T-helper 2 cell treated with Interferon-gamma antibody and Interleukin-4, amounts not matched to agents 5 μg/mL and 100 μg/mL, for 36 hours (primary cell): ENCODE measurements at regions not wholly inside any gene's neighbourhood (a gene's known extent, or its start where the extent isn't known, plus 50 kb on each side); places are given as distances from the start of the nearest gene placed in this dataset.
"Not testable (repeated sequence)": the region's sequence is repeated elsewhere in the genome, so short reads cannot be mapped to it uniquely, and the experiment has no call there.

Source experiments
- DNase-seq: peaks from one replicate; pipeline ENCODE4 v3.0.0; 2021; ENCODE audit warnings: low spot score
- H3K27ac Mint-ChIP-seq: one replicate; pipeline ENCODE4 v1.8.0; 2021; ENCODE audit warnings: mild to moderate bottlenecking, mixed read lengths
- H3K27me3 Mint-ChIP-seq: one replicate; pipeline ENCODE4 v1.8.0; 2021; ENCODE audit warnings: low read depth, mixed read lengths
- H3K36me3 Mint-ChIP-seq: one replicate; pipeline ENCODE4 v1.8.0; 2021; ENCODE audit warnings: low read depth, mixed read lengths
- H3K4me1 Mint-ChIP-seq: one replicate; pipeline ENCODE4 v1.8.0; 2021; ENCODE audit warnings: low read depth, mixed read lengths
- H3K4me3 Mint-ChIP-seq: one replicate; pipeline ENCODE4 v1.8.0; 2022; ENCODE audit warnings: mild to moderate bottlenecking, moderate library complexity, mixed read lengths
- H3K9me3 Mint-ChIP-seq: one replicate; pipeline ENCODE4 v1.8.0; 2021; ENCODE audit warnings: mixed read lengths

- Mint-ChIP-seq H3K27ac (peak overlapping the region; percentile 39), H3K4me3 (peak overlapping the region; percentile 83), H3K9me3 (no peaks in the 10 kb centered on the region), H3K4me1 (peaks cover 16% of the 10 kb centered on the region), H3K36me3 (no peaks in the 10 kb centered on the region), H3K27me3 (peaks cover 8% of the 10 kb centered on the region)
- peak; percentile 17 for DNase-seq
These were observed 123.7 kb downstream of the MPP7 start for GRCh38 chr10:28179006-28179742.

DNA sequence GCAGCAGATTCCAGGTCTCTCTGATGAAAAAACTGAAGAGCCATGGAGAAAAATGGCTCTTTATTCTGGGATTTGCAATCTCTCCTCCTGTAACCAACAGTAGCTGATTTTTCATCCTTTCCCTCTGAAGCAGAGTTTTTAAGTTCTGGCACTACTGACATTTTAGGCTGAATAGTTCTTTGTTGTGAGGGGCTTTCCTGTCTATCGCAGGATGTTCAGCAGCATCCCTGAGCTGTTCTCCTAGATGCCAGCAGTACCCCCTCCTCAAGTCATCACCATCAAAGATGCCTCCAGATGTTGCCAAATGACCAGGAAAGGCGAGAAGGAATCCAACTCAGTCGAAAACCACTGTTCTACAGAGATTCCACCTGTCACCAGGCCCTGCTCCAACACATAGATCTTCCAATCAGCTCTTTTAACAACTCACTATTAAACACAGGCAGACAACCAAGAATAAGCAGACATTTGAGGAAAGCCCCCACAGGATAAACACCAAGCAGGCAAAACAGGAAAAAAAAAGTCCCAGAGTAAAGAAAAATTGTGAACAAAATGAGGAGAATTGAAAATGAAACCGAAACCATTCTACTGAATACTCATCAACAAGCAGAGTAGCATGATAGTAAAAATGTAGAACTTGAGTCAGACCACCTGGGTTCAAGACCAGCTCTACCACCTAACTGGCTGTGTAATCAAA lies 124.8 kb downstream of the MPP7 start:
- H3K9me3 Mint-ChIP-seq: no peaks in the 10 kb centered on the region
- peaks cover 8% of the 10 kb centered on the region for H3K27me3 Mint-ChIP-seq
- H3K4me1 Mint-ChIP-seq: peaks cover 16% of the 10 kb centered on the region
- DNase-seq: no peak
- H3K27ac Mint-ChIP-seq: peak overlapping the region; percentile 83
- H3K4me3 Mint-ChIP-seq: peak overlapping the region; percentile 83
- no peaks in the 10 kb centered on the region for H3K36me3 Mint-ChIP-seq

DNA sequence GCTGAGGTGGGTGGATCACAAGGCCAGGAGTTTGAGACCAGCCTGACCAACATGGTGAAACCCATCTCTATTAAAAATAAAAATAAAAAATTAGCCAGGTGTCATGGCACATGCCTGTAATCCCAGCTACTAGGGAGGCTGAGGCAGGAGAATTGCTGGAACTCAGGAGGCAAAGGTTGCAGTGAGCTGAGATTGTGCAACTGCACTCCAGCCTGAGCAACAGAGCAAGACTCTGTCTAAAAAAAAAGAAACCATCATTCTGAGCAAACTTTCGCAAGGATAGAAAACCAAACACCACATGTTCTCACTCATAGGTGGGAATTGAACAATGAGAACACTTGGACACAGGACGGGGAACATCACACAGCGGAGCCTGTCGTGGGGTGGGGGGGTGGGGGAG lies 126.4 kb downstream of the MPP7 start:
- not testable (repeated sequence) for H3K36me3 Mint-ChIP-seq, DNase-seq, H3K4me3 Mint-ChIP-seq, H3K27me3 Mint-ChIP-seq, H3K27ac Mint-ChIP-seq, H3K9me3 Mint-ChIP-seq
- peaks cover 16% of the 10 kb centered on the region for H3K4me1 Mint-ChIP-seq

DNA sequence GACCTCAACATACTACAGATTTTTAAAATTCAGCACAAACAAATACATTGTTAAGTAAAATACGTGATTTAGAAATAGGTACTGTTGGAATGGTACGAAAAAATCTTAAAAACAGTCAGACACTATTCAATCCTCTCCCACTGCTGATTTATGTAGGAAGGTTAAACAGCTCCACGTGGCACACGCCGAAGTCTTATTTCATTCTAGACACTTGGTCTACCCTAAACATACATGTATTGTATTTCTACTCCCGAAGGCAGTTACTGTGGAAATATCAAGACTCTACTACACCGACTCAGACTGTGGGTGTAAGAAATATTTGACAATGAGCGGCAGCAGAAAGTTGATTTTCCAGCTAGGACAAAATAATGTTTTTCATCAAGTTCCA lies 130.6 kb downstream of the MPP7 start:
- no peak overlapping the region for H3K27ac Mint-ChIP-seq
- no peaks in the 10 kb centered on the region for H3K36me3 Mint-ChIP-seq
- H3K4me3 Mint-ChIP-seq: no peak overlapping the region
- no peaks in the 10 kb centered on the region for H3K9me3 Mint-ChIP-seq
- H3K27me3 Mint-ChIP-seq: peaks cover 2% of the 10 kb centered on the region
- H3K4me1 Mint-ChIP-seq: peaks cover 2% of the 10 kb centered on the region
- DNase-seq: no peak

DNA sequence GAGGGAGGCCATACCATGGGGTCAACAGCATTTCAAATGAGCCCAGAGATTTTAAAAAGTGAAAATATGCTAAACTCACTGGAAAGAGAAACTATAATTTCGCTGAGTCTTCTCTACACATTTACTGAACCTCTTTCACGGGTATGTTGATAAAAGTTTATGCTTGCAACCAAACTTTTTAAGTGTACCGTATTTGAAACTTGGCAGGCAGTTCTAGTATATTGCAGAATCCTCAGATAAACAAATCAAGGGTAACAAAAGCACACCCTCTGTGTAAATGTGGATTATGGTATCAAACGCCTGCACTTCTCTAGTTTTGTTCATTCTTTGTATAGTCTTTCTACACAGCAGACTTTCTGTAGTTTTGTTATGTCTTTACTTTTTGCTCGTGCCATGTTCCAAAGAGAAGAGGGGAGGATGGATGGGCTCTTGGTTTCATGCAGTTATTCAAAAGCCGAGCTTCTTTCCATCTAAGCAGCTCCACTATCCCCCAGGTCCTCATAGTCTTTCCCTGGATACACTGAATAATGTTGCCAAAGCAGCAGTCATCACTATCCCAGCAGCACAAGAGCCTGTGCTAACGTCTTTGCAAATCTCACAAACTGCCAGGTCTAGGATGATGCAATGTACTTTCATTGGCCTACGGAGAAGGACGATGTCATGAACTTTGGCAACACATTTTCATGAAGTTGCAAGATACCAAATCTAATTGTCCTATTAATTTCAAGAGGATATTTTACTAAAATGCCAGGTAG lies 131.2 kb downstream of the MPP7 start:
- Mint-ChIP-seq H3K4me3 (no peak overlapping the region), H3K36me3 (no peaks in the 10 kb centered on the region)
- DNase-seq: no peak

GRCh38 chr10:28169525-28169924 lies 133.3 kb downstream of the MPP7 start:
- Mint-ChIP-seq H3K4me3 (no peak overlapping the region), H3K4me1 (no peaks in the 10 kb centered on the region), H3K9me3 (no peaks in the 10 kb centered on the region), H3K27ac (no peak overlapping the region), H3K27me3 (peaks cover 2% of the 10 kb centered on the region), H3K36me3 (no peaks in the 10 kb centered on the region)
- no peak for DNase-seq

More for the DNA sequence above, 131.2 kb downstream of the MPP7 start:
- Mint-ChIP-seq H3K27me3 (peaks cover 2% of the 10 kb centered on the region), H3K9me3 (no peaks in the 10 kb centered on the region), H3K4me1 (peaks cover 2% of the 10 kb centered on the region), H3K27ac (no peak overlapping the region)

DNA sequence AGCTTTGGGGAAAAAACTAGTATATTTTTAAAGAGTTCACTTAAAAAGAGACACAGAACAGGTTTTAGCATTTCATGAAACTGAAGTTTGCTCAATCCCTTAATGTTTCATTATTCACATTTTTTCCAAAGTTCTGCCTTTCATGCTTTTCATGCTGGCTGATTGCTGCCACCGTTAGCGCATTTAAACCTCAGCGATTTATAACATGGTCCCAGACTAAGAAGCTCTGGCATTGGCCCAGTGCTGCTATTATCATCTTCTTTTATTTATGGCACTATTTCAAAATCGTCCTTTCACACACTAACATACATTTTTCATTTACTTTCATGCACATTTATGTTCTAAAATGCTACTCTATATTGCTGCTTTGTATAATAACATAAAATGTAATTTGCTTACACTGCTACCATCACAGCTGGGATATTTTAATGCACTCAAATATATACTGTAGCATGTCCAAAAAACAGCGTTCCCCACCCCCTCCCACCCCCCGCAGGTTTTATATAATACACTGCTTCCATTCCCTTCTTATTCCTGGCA lies 141.9 kb downstream of the MPP7 start:
- Mint-ChIP-seq H3K27me3 (no peaks in the 10 kb centered on the region), H3K4me1 (no peaks in the 10 kb centered on the region), H3K4me3 (no peak overlapping the region), H3K9me3 (no peaks in the 10 kb centered on the region), H3K27ac (no peak overlapping the region), H3K36me3 (no peaks in the 10 kb centered on the region)
- DNase-seq: no peak

GRCh38 chr10:28157379-28157778 lies 145.5 kb downstream of the MPP7 start:
- H3K27me3 Mint-ChIP-seq: no peaks in the 10 kb centered on the region
- H3K9me3 Mint-ChIP-seq: no peaks in the 10 kb centered on the region
- H3K4me1 Mint-ChIP-seq: no peaks in the 10 kb centered on the region
- H3K4me3 Mint-ChIP-seq: no peak overlapping the region
- no peak overlapping the region for H3K27ac Mint-ChIP-seq
- no peaks in the 10 kb centered on the region for H3K36me3 Mint-ChIP-seq
- no peak for DNase-seq

- Mint-ChIP-seq H3K9me3 (no peaks in the 10 kb centered on the region), H3K4me1 (no peaks in the 10 kb centered on the region), H3K36me3 (no peaks in the 10 kb centered on the region), H3K4me3 (no peak overlapping the region), H3K27ac (no peak overlapping the region), H3K27me3 (no peaks in the 10 kb centered on the region)
- DNase-seq: no peak
These were observed 147.1 kb downstream of the MPP7 start for GRCh38 chr10:28155726-28156125.

DNA sequence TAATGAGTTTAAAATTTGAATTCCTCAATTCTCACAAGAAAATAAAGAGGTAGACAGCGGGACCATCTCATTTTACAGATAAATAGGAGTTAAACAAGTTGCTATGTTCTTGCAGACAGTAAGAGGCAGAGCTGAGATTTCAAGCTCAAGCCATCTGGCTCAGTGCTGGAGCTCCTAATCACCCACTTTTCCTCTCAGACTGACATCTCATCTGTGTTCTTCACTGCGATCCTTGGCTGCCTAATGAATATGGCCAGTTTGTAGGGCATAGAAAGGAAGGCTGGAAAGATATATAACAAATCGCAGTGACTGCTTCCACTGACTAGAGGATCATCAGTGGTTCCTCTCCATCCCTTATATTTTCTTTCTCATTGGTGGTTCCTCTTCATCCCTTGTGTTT lies 151.2 kb downstream of the MPP7 start:
- Mint-ChIP-seq H3K27me3 (no peaks in the 10 kb centered on the region), H3K4me3 (no peak overlapping the region), H3K27ac (no peak overlapping the region), H3K36me3 (no peaks in the 10 kb centered on the region), H3K4me1 (no peaks in the 10 kb centered on the region), H3K9me3 (no peaks in the 10 kb centered on the region)
- DNase-seq: no peak

DNA sequence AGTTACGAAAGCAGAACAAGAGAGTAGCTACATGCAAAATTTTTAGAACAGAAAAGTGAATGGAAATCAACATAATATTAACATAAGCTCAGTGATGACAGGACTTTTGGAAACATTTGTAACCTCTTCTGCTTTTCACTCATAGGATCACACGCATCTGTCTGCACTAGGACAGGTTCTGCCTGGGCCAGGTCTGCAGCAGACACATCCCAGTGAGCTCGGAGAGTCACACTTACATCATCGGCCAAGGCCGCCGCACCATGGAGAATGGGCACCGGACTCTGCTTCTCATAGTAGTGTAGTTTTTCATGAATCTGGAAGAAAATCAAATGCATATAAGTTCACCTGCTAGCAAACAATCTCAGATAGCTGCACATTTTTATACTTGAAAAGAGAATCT lies 150.9 kb upstream of the ODAD2 start:
- H3K4me1 Mint-ChIP-seq: no peaks in the 10 kb centered on the region
- H3K9me3 Mint-ChIP-seq: no peaks in the 10 kb centered on the region
- no peak overlapping the region for H3K27ac Mint-ChIP-seq
- H3K4me3 Mint-ChIP-seq: no peak overlapping the region
- no peak for DNase-seq
- no peaks in the 10 kb centered on the region for H3K36me3 Mint-ChIP-seq
- no peaks in the 10 kb centered on the region for H3K27me3 Mint-ChIP-seq

GRCh38 chr10:28147706-28148105 lies 148.8 kb upstream of the ODAD2 start:
- Mint-ChIP-seq H3K27ac (no peak overlapping the region), H3K27me3 (no peaks in the 10 kb centered on the region), H3K4me1 (no peaks in the 10 kb centered on the region), H3K4me3 (no peak overlapping the region), H3K36me3 (no peaks in the 10 kb centered on the region), H3K9me3 (no peaks in the 10 kb centered on the region)
- DNase-seq: no peak

- H3K36me3 Mint-ChIP-seq: peaks cover 3% of the 10 kb centered on the region
- H3K27ac Mint-ChIP-seq: no peak overlapping the region
- H3K4me3 Mint-ChIP-seq: no peak overlapping the region
- no peaks in the 10 kb centered on the region for H3K4me1 Mint-ChIP-seq
- DNase-seq: no peak
- no peaks in the 10 kb centered on the region for H3K27me3 Mint-ChIP-seq
- H3K9me3 Mint-ChIP-seq: peaks cover 32% of the 10 kb centered on the region
These were observed 140.3 kb upstream of the ODAD2 start for GRCh38 chr10:28139138-28139537.
